GM10266 (cell line): ENCODE measurements at regions not wholly inside any gene's neighbourhood (a gene's known extent, or its start where the extent isn't known, plus 50 kb on each side); places are given as distances from the start of the nearest gene placed in this dataset.

ENCODE experiments used
- DNase-seq: peaks from one replicate; pipeline ENCODE4 v3.0.0; 2012; ENCODE audit errors: extremely low spot score
- CTCF ChIP-seq: IDR thresholded peaks from 2 replicates; pipeline ENCODE4 v1.5.1; 2012; ENCODE audit warnings: mild to moderate bottlenecking, low read depth; ENCODE audit not compliant: control insufficient read depth, insufficient read depth; ENCODE audit errors: missing control alignments

GRCh38 chr21:24705201-24705600, 902.1 kb downstream of the MRPL39 start:
- TF ChIP-seq CTCF: no peak
- no peak for DNase-seq

- TF ChIP-seq CTCF: no peak
- DNase-seq: no peak
Measured at GRCh38 chr21:24693779-24694178, 913.5 kb downstream of the MRPL39 start.

- no peak for TF ChIP-seq CTCF
- no peak for DNase-seq
Measured at GRCh38 chr21:24681456-24681855, 925.8 kb downstream of the MRPL39 start.

GRCh38 chr21:24671901-24672300, 935.4 kb downstream of the MRPL39 start:
- DNase-seq: no peak
- TF ChIP-seq CTCF: no peak

GRCh38 chr21:24658926-24659325, 948.4 kb downstream of the MRPL39 start:
- DNase-seq: no peak
- no peak for TF ChIP-seq CTCF

GRCh38 chr21:24658026-24658425, 949.3 kb downstream of the MRPL39 start:
- TF ChIP-seq CTCF: no peak
- DNase-seq: no peak

GRCh38 chr21:24649691-24650090, 957.6 kb downstream of the MRPL39 start:
- no peak for DNase-seq
- TF ChIP-seq CTCF: no peak
